WTC11 (cell line): ENCODE measurements at regions not wholly inside any gene's neighbourhood (a gene's known extent, or its start where the extent isn't known, plus 50 kb on each side); places are given as distances from the start of the nearest gene placed in this dataset.
"Not testable (repeated sequence)": the region's sequence is repeated elsewhere in the genome, so short reads cannot be mapped to it uniquely, and the experiment has no call there.

Experiments used
- ATAC-seq: fragments of 200-7000 bp; cut with Tn5 transposase; 2 replicates; pipeline ENCODE4 v1.10.0; 2021; ENCODE audit warnings: mild to moderate bottlenecking, moderate library complexity
- CTCF ChIA-PET: fragments of 300-600 bp; sonication (Branson Sonifier 250); formaldehyde crosslinking; loops from one replicate; lab custom pipeline; 2021; ENCODE audit warnings: antibody characterized with exemption; lab: Charles Lee
- POLR2A ChIA-PET: fragments of 350-600 bp; sonication (Branson Sonifier 250); formaldehyde crosslinking; loops from one replicate; lab custom pipeline; 2021; ENCODE audit warnings: antibody characterized with exemption; lab: Charles Lee
- DNase-seq: peaks from one replicate; pipeline ENCODE4 v3.0.0; 2021; ENCODE audit warnings: low spot score
- H3K27ac Mint-ChIP-seq: 2 replicates; pipeline ENCODE4 v1.8.0; 2021; ENCODE audit warnings: mixed read lengths
- H3K27me3 Mint-ChIP-seq: 2 replicates; pipeline ENCODE4 v1.8.0; 2021; ENCODE audit warnings: low read depth, mild to moderate bottlenecking, moderate library complexity, mixed read lengths
- H3K36me3 Mint-ChIP-seq: 2 replicates; pipeline ENCODE4 v1.8.0; 2021; ENCODE audit warnings: mixed read lengths
- H3K4me1 Mint-ChIP-seq: 2 replicates; pipeline ENCODE4 v1.8.0; 2022; ENCODE audit warnings: mixed read lengths
- H3K4me3 Mint-ChIP-seq: 2 replicates; pipeline ENCODE4 v1.8.0; 2021; ENCODE audit warnings: mild to moderate bottlenecking, moderate library complexity, mixed read lengths
- H3K9me3 Mint-ChIP-seq: 2 replicates; pipeline ENCODE4 v1.8.0; 2021; ENCODE audit warnings: mixed read lengths
- CBFB ChIP-seq: sonication (generic); formaldehyde crosslinking; IDR thresholded peaks from 2 replicates; pipeline ENCODE4 v1.8.1; 2022; ENCODE audit warnings: mild to moderate bottlenecking, low read depth, missing genetic modification reagents
- ETV6 ChIP-seq: sonication (generic); formaldehyde crosslinking; IDR thresholded peaks from 2 replicates; pipeline ENCODE4 v1.8.1; 2022; ENCODE audit warnings: mild to moderate bottlenecking, missing genetic modification reagents
- FOXP1 ChIP-seq: sonication (generic); formaldehyde crosslinking; IDR thresholded peaks from 2 replicates; pipeline ENCODE4 v1.8.0; 2022; ENCODE audit warnings: missing genetic modification reagents, mild to moderate bottlenecking, moderate library complexity, borderline replicate concordance
- GTF2I ChIP-seq: fragments of 250-450 bp; sonication (Bioruptor Pico); conservative IDR thresholded peaks from 2 replicates; pipeline ENCODE4 v1.4.0; 2021; ENCODE audit warnings: mild to moderate bottlenecking
- IRF2 ChIP-seq: sonication (generic); formaldehyde crosslinking; IDR thresholded peaks from 2 replicates; pipeline ENCODE4 v1.8.0; 2022; ENCODE audit warnings: low read depth, missing genetic modification reagents, borderline replicate concordance
- NFE2L1 ChIP-seq: sonication (generic); formaldehyde crosslinking; IDR thresholded peaks from 2 replicates; pipeline ENCODE4 v1.8.1; 2023; ENCODE audit warnings: missing genetic modification reagents
- NFYB ChIP-seq: sonication (generic); formaldehyde crosslinking; conservative IDR thresholded peaks from 2 replicates; pipeline ENCODE4 v1.8.0; 2022; ENCODE audit warnings: low read depth, missing genetic modification reagents
- NR2C2 ChIP-seq: sonication (generic); formaldehyde crosslinking; IDR thresholded peaks from 2 replicates; pipeline ENCODE4 v1.8.0; 2022; ENCODE audit warnings: mild to moderate bottlenecking, missing genetic modification reagents
- NR3C1 ChIP-seq: sonication (generic); formaldehyde crosslinking; conservative IDR thresholded peaks from 2 replicates; pipeline ENCODE4 v1.8.1; 2023; ENCODE audit warnings: low read depth, mild to moderate bottlenecking, missing genetic modification reagents
- TCF7 ChIP-seq: sonication (generic); formaldehyde crosslinking; IDR thresholded peaks from 2 replicates; pipeline ENCODE4 v1.8.0; 2022; ENCODE audit warnings: mild to moderate bottlenecking, low read depth, missing genetic modification reagents, moderate library complexity
- TEAD4 ChIP-seq: sonication (generic); formaldehyde crosslinking; IDR thresholded peaks from 2 replicates; pipeline ENCODE4 v1.8.0; 2022; ENCODE audit warnings: mild to moderate bottlenecking, missing genetic modification reagents
- TP53 ChIP-seq: sonication (generic); formaldehyde crosslinking; IDR thresholded peaks from 2 replicates; pipeline ENCODE4 v1.8.1; 2023; ENCODE audit warnings: mild to moderate bottlenecking, missing genetic modification reagents
- ZNF317 ChIP-seq: sonication (generic); formaldehyde crosslinking; IDR thresholded peaks from 2 replicates; pipeline ENCODE4 v1.8.1; 2023; ENCODE audit warnings: low read depth, mild to moderate bottlenecking, moderate library complexity, missing genetic modification reagents, borderline replicate concordance
- TF ChIP-seq, protein P1 (sequence below): sonication (generic); formaldehyde crosslinking; IDR thresholded peaks from 2 replicates; pipeline ENCODE4 v1.8.1; 2023; ENCODE audit warnings: mild to moderate bottlenecking, missing genetic modification reagents, moderate library complexity
- TF ChIP-seq, protein P2 (sequence below): sonication (generic); formaldehyde crosslinking; IDR thresholded peaks from 2 replicates; pipeline ENCODE4 v1.8.1; 2023; ENCODE audit warnings: mild to moderate bottlenecking, missing genetic modification reagents
- TF ChIP-seq, protein P3 (sequence below): sonication (generic); formaldehyde crosslinking; IDR thresholded peaks from 2 replicates; pipeline ENCODE4 v1.8.1; 2022; ENCODE audit warnings: mild to moderate bottlenecking, moderate library complexity, missing genetic modification reagents
- TF ChIP-seq, protein P4 (sequence below): fragments of 250-450 bp; sonication (Bioruptor Pico); IDR thresholded peaks from 2 replicates; pipeline ENCODE4 v2.1.2; 2022; ENCODE audit warnings: mild to moderate bottlenecking, moderate library complexity
- TF ChIP-seq, protein P5 (sequence below): sonication (generic); formaldehyde crosslinking; IDR thresholded peaks from 2 replicates; pipeline ENCODE4 v1.8.0; 2023; ENCODE audit warnings: missing genetic modification reagents, mild to moderate bottlenecking, borderline replicate concordance
- TF ChIP-seq, protein P6 (sequence below): fragments of 250-450 bp; sonication (Bioruptor Pico); IDR thresholded peaks from 2 replicates; pipeline ENCODE4 v1.9.0; 2021; ENCODE audit warnings: moderate library complexity, mild to moderate bottlenecking, inconsistent platforms, borderline replicate concordance

DNA sequence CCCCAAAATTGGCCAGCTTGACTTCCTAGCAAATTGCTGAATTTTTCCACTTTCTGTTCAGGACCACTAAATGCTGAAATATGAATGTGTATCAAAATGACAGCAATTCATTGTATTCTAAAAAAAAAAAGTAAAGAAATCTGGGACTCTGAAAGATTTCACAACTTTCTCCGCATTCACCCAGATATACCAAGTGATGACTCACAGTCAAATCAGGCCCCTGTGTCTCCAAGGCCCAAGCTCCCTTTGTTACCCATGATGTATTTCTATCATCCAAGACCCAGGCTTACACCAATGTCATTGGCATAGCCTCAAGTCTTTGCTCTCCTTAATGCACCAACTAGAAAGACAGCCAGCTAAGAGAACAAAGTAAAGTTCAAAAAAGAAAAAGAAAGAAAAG lies 493.9 kb downstream of the NTRK2 start:
- CTCF ChIA-PET, result no interaction called here
- TF ChIP-seq NR2C2 (CRISPR knock-in tag) (no peak), NFYB (CRISPR knock-in tag) (no peak), NR3C1 (CRISPR knock-in tag) (no peak)
- TF ChIP-seq, protein P1, sequence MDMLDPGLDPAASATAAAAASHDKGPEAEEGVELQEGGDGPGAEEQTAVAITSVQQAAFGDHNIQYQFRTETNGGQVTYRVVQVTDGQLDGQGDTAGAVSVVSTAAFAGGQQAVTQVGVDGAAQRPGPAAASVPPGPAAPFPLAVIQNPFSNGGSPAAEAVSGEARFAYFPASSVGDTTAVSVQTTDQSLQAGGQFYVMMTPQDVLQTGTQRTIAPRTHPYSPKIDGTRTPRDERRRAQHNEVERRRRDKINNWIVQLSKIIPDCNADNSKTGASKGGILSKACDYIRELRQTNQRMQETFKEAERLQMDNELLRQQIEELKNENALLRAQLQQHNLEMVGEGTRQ (CRISPR knock-in tag), result no peak
- TF ChIP-seq, all 79 proteins: peak for 0
- Mint-ChIP-seq H3K9me3 (peaks cover 18% of the 10 kb centered on the region), H3K27ac (no peak overlapping the region), H3K27me3 (no peaks in the 10 kb centered on the region), H3K36me3 (peaks cover 9% of the 10 kb centered on the region), H3K4me3 (no peak overlapping the region), H3K4me1 (peaks cover 18% of the 10 kb centered on the region)
- ATAC-seq (no peak), DNase-seq (no peak)
- POLR2A ChIA-PET, result no interaction called here

DNA sequence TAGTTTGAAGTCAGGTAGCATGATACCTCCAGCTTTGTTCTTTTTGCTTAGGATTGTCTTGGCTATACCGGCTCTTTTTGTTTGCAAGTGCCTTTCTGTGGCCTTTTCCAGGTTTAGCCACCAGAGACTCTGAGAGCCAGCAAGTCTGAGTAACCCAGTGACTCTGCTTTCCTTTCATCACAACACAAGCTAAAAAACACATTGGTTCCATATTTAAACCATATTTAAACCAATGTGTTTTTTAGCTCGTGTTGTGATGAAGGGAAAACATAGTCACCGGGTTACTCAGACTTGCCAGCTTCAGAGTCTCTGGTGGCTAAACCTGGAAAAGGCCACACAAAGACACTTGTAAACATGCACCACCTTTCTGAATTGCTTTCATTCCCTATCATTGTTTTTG lies 493.3 kb downstream of the NTRK2 start:
- Mint-ChIP-seq H3K4me3 (no peak overlapping the region), H3K9me3 (peaks cover 13% of the 10 kb centered on the region), H3K36me3 (peaks cover 9% of the 10 kb centered on the region), H3K4me1 (peaks cover 18% of the 10 kb centered on the region), H3K27ac (no peak overlapping the region), H3K27me3 (no peaks in the 10 kb centered on the region)
- CTCF ChIA-PET, result no interaction called here
- ATAC-seq, result no peak
- POLR2A ChIA-PET, result no interaction called here
- no peak for DNase-seq
- TF ChIP-seq GTF2I (CRISPR knock-in tag), result no peak
- no peak for TF ChIP-seq ETV6 (CRISPR knock-in tag)
- no peak for TF ChIP-seq TCF7 (CRISPR knock-in tag)
- no peak for TF ChIP-seq CBFB (CRISPR knock-in tag)
- TF ChIP-seq, protein P2, sequence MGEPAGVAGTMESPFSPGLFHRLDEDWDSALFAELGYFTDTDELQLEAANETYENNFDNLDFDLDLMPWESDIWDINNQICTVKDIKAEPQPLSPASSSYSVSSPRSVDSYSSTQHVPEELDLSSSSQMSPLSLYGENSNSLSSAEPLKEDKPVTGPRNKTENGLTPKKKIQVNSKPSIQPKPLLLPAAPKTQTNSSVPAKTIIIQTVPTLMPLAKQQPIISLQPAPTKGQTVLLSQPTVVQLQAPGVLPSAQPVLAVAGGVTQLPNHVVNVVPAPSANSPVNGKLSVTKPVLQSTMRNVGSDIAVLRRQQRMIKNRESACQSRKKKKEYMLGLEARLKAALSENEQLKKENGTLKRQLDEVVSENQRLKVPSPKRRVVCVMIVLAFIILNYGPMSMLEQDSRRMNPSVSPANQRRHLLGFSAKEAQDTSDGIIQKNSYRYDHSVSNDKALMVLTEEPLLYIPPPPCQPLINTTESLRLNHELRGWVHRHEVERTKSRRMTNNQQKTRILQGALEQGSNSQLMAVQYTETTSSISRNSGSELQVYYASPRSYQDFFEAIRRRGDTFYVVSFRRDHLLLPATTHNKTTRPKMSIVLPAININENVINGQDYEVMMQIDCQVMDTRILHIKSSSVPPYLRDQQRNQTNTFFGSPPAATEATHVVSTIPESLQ (CRISPR knock-in tag), result no peak
- no peak for TF ChIP-seq NFYB (CRISPR knock-in tag)
- no peak for TF ChIP-seq NFE2L1 (CRISPR knock-in tag)
- TF ChIP-seq, protein P3, sequence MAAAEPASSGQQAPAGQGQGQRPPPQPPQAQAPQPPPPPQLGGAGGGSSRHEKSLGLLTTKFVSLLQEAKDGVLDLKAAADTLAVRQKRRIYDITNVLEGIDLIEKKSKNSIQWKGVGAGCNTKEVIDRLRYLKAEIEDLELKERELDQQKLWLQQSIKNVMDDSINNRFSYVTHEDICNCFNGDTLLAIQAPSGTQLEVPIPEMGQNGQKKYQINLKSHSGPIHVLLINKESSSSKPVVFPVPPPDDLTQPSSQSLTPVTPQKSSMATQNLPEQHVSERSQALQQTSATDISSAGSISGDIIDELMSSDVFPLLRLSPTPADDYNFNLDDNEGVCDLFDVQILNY (CRISPR knock-in tag), result no peak
- no peak for TF ChIP-seq TP53 (CRISPR knock-in tag)
- TF ChIP-seq TEAD4 (CRISPR knock-in tag), result no peak
- TF ChIP-seq, protein P4, sequence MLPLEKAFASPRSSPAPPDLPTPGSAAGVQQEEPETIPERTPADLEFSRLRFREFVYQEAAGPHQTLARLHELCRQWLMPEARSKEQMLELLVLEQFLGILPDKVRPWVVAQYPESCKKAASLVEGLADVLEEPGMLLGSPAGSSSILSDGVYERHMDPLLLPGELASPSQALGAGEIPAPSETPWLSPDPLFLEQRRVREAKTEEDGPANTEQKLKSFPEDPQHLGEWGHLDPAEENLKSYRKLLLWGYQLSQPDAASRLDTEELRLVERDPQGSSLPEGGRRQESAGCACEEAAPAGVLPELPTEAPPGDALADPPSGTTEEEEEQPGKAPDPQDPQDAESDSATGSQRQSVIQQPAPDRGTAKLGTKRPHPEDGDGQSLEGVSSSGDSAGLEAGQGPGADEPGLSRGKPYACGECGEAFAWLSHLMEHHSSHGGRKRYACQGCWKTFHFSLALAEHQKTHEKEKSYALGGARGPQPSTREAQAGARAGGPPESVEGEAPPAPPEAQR, result no peak
- TF ChIP-seq IRF2 (CRISPR knock-in tag), result no peak

DNA sequence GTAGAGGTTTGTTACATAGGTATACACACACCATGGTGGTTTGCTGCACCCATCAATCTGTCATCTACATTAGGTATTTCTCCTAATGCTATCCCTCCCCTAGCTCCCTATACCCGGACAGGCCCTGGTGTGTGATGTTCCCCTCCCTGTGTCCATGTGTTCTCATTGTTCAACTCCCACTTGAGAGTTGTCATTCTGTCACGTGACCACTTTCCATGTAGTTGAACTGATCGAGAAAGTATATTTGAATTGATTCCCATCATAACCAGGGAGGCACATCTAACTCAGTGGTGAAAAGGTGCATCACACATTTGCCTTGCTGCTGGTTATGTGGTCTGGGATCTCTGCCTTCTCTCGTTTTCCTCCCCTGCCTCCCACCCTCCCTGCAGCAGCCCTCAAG lies 491.4 kb downstream of the NTRK2 start:
- CTCF ChIA-PET, DNase-seq, H3K36me3 Mint-ChIP-seq, H3K27me3 Mint-ChIP-seq, POLR2A ChIA-PET, H3K4me3 Mint-ChIP-seq, H3K27ac Mint-ChIP-seq, H3K9me3 Mint-ChIP-seq, ATAC-seq: not testable (repeated sequence)
- H3K4me1 Mint-ChIP-seq, result peaks cover 21% of the 10 kb centered on the region

DNA sequence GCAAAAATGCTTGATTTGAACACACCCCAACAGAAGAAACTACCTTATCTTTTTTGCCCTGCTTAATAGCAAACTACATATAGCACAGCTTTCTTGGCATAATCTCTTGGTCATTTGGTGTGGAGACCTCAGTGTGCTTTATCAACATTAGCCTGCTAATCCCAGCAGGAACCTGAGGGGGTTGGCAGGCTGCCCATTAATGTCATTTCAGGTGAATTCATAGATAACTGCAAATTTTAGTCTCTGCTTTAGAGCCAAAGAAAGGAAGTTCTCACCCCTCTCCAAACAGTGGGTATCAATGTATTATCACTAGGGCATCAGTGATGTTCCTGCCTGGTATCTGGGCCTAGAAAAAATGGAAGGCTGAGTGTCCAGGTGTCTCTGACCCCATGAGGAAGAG lies 489.0 kb downstream of the NTRK2 start:
- ChIA-PET POLR2A (no interaction called here), CTCF (no interaction called here)
- Mint-ChIP-seq H3K27me3 (no peaks in the 10 kb centered on the region), H3K4me3 (no peak overlapping the region), H3K36me3 (no peaks in the 10 kb centered on the region), H3K9me3 (peaks cover 1% of the 10 kb centered on the region; the same call in 1 of the 2 replicates), H3K4me1 (peaks cover 15% of the 10 kb centered on the region), H3K27ac (no peak overlapping the region)
- no peak for ATAC-seq
- DNase-seq, result no peak
- TF ChIP-seq, protein P1 (CRISPR knock-in tag), result no peak
- TF ChIP-seq, protein P5, sequence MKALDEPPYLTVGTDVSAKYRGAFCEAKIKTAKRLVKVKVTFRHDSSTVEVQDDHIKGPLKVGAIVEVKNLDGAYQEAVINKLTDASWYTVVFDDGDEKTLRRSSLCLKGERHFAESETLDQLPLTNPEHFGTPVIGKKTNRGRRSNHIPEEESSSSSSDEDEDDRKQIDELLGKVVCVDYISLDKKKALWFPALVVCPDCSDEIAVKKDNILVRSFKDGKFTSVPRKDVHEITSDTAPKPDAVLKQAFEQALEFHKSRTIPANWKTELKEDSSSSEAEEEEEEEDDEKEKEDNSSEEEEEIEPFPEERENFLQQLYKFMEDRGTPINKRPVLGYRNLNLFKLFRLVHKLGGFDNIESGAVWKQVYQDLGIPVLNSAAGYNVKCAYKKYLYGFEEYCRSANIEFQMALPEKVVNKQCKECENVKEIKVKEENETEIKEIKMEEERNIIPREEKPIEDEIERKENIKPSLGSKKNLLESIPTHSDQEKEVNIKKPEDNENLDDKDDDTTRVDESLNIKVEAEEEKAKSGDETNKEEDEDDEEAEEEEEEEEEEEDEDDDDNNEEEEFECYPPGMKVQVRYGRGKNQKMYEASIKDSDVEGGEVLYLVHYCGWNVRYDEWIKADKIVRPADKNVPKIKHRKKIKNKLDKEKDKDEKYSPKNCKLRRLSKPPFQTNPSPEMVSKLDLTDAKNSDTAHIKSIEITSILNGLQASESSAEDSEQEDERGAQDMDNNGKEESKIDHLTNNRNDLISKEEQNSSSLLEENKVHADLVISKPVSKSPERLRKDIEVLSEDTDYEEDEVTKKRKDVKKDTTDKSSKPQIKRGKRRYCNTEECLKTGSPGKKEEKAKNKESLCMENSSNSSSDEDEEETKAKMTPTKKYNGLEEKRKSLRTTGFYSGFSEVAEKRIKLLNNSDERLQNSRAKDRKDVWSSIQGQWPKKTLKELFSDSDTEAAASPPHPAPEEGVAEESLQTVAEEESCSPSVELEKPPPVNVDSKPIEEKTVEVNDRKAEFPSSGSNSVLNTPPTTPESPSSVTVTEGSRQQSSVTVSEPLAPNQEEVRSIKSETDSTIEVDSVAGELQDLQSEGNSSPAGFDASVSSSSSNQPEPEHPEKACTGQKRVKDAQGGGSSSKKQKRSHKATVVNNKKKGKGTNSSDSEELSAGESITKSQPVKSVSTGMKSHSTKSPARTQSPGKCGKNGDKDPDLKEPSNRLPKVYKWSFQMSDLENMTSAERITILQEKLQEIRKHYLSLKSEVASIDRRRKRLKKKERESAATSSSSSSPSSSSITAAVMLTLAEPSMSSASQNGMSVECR (CRISPR knock-in tag), result no peak
- TF ChIP-seq FOXP1 (CRISPR knock-in tag) (no peak), ZNF317 (CRISPR knock-in tag) (no peak)
- TF ChIP-seq, protein P6, sequence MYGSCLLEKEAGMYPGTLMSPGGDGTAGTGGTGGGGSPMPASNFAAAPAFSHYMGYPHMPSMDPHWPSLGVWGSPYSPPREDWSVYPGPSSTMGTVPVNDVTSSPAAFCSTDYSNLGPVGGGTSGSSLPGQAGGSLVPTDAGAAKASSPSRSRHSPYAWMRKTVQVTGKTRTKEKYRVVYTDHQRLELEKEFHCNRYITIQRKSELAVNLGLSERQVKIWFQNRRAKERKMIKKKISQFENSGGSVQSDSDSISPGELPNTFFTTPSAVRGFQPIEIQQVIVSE (CRISPR knock-in tag), result no peak
